ENCODE measurements at regions not wholly inside any gene's neighbourhood (a gene's known extent, or its start where the extent isn't known, plus 50 kb on each side); places are given as distances from the start of the nearest gene placed in this dataset.

DNA sequence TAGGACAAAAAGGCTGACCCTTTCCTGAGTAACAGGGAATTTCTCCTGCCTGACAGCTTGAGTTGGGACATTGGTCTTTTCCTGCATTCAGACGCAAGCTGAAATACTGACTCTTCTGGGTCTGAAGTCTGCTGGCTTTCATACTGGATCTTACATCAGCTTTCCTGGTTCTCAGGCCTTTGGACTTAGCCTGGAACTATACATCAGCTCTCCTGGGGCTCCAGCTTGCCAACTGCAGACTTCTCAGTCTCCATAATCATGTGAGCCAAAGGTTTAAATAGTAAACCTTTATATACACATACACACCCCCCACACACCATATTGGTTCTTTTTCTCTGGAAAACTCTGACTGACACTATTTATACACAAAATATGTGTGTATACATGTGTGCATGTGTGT, 59.0 kb upstream of the KCND3 start:
- no peak for TF ChIP-seq CCAR2 (IDR thresholded peaks at IDR 0.05; ENCODE audit: low read depth, low read length)
- TF ChIP-seq, protein P1, sequence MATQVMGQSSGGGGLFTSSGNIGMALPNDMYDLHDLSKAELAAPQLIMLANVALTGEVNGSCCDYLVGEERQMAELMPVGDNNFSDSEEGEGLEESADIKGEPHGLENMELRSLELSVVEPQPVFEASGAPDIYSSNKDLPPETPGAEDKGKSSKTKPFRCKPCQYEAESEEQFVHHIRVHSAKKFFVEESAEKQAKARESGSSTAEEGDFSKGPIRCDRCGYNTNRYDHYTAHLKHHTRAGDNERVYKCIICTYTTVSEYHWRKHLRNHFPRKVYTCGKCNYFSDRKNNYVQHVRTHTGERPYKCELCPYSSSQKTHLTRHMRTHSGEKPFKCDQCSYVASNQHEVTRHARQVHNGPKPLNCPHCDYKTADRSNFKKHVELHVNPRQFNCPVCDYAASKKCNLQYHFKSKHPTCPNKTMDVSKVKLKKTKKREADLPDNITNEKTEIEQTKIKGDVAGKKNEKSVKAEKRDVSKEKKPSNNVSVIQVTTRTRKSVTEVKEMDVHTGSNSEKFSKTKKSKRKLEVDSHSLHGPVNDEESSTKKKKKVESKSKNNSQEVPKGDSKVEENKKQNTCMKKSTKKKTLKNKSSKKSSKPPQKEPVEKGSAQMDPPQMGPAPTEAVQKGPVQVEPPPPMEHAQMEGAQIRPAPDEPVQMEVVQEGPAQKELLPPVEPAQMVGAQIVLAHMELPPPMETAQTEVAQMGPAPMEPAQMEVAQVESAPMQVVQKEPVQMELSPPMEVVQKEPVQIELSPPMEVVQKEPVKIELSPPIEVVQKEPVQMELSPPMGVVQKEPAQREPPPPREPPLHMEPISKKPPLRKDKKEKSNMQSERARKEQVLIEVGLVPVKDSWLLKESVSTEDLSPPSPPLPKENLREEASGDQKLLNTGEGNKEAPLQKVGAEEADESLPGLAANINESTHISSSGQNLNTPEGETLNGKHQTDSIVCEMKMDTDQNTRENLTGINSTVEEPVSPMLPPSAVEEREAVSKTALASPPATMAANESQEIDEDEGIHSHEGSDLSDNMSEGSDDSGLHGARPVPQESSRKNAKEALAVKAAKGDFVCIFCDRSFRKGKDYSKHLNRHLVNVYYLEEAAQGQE (IDR thresholded peaks at IDR 0.05; ENCODE audit: borderline replicate concordance), result no peak
- TF ChIP-seq, protein P1 (CRISPR knock-in tag; IDR thresholded peaks at IDR 0.05; ENCODE audit: low read depth), result no peak
- no peak for TF ChIP-seq SNIP1 (IDR thresholded peaks at IDR 0.05; ENCODE audit: low read depth)
- TF ChIP-seq, protein P2, sequence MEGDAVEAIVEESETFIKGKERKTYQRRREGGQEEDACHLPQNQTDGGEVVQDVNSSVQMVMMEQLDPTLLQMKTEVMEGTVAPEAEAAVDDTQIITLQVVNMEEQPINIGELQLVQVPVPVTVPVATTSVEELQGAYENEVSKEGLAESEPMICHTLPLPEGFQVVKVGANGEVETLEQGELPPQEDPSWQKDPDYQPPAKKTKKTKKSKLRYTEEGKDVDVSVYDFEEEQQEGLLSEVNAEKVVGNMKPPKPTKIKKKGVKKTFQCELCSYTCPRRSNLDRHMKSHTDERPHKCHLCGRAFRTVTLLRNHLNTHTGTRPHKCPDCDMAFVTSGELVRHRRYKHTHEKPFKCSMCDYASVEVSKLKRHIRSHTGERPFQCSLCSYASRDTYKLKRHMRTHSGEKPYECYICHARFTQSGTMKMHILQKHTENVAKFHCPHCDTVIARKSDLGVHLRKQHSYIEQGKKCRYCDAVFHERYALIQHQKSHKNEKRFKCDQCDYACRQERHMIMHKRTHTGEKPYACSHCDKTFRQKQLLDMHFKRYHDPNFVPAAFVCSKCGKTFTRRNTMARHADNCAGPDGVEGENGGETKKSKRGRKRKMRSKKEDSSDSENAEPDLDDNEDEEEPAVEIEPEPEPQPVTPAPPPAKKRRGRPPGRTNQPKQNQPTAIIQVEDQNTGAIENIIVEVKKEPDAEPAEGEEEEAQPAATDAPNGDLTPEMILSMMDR (IDR thresholded peaks at IDR 0.05 in 2 of 3, conservative IDR thresholded peaks at IDR 0.05 in 1 of 3; ENCODE audit: insufficient read depth in 2 of 3, low read depth in 1 of 3, low read length in 3 of 3), result no peak
- TF ChIP-seq, protein P3, sequence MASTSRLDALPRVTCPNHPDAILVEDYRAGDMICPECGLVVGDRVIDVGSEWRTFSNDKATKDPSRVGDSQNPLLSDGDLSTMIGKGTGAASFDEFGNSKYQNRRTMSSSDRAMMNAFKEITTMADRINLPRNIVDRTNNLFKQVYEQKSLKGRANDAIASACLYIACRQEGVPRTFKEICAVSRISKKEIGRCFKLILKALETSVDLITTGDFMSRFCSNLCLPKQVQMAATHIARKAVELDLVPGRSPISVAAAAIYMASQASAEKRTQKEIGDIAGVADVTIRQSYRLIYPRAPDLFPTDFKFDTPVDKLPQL (IDR thresholded peaks at IDR 0.05; ENCODE audit: extremely low read depth, insufficient read length), result no peak

Measured in K562 (cell line).